ENCODE measurements at regions not wholly inside any gene's neighbourhood (a gene's known extent, or its start where the extent isn't known, plus 50 kb on each side); places are given as distances from the start of the nearest gene placed in this dataset.

- no peak for DNase-seq
These were observed 279.8 kb downstream of the C1D start for GRCh38 chr2:67783026-67783425.

GRCh38 chr2:67790622-67791021, 272.2 kb downstream of the C1D start:
- no peak for DNase-seq

GRCh38 chr2:67792191-67792590, 270.6 kb downstream of the C1D start:
- no peak for DNase-seq

GRCh38 chr2:67792681-67793091, 270.1 kb downstream of the C1D start:
- no peak for DNase-seq

GRCh38 chr2:67797801-67798540, 264.8 kb downstream of the C1D start:
- DNase-seq = peak; percentile 17

- DNase-seq = no peak
These were observed 264.2 kb downstream of the C1D start for GRCh38 chr2:67798541-67799160.

- no peak for DNase-seq
These were observed 262.9 kb downstream of the C1D start for GRCh38 chr2:67799886-67800285.

GRCh38 chr2:67802291-67802690, 260.5 kb downstream of the C1D start:
- DNase-seq = no peak

GRCh38 chr2:67802824-67803223, 260.0 kb downstream of the C1D start:
- DNase-seq = no peak

GRCh38 chr2:67806816-67807215, 256.0 kb downstream of the C1D start:
- DNase-seq = no peak

GRCh38 chr2:67808112-67808511, 254.7 kb downstream of the C1D start:
- DNase-seq = no peak

GRCh38 chr2:67812682-67813081, 250.1 kb downstream of the C1D start:
- DNase-seq = no peak

GRCh38 chr2:67823726-67824125, 239.1 kb downstream of the C1D start:
- DNase-seq = no peak

- no peak for DNase-seq
These were observed 238.6 kb downstream of the C1D start for GRCh38 chr2:67824186-67824585.

- DNase-seq = no peak
These were observed 237.3 kb downstream of the C1D start for GRCh38 chr2:67825476-67825875.

GRCh38 chr2:67828066-67828465, 234.7 kb downstream of the C1D start:
- no peak for DNase-seq

- DNase-seq = no peak
These were observed 233.3 kb downstream of the C1D start for GRCh38 chr2:67829470-67829869.

GRCh38 chr2:67833632-67834031, 229.2 kb downstream of the C1D start:
- DNase-seq = no peak

GRCh38 chr2:67834482-67834881, 228.3 kb downstream of the C1D start:
- DNase-seq = no peak

GRCh38 chr2:67835266-67835665, 227.5 kb downstream of the C1D start:
- no peak for DNase-seq

GRCh38 chr2:67836866-67837265, 225.9 kb downstream of the C1D start:
- no peak for DNase-seq

GRCh38 chr2:67838205-67838604, 224.6 kb downstream of the C1D start:
- DNase-seq = no peak

GRCh38 chr2:67839242-67839641, 223.6 kb downstream of the C1D start:
- no peak for DNase-seq

GRCh38 chr2:67839668-67840067, 223.1 kb downstream of the C1D start:
- no peak for DNase-seq

Measured in NCI-H82 (cell line).